Erythroblast (primary cell): ENCODE measurements at regions not wholly inside any gene's neighbourhood (a gene's known extent, or its start where the extent isn't known, plus 50 kb on each side); places are given as distances from the start of the nearest gene placed in this dataset.

Experiments used
- GATA1 ChIP-seq: IDR thresholded peaks from 2 replicates; pipeline ENCODE4 v1.6.1; 2011; ENCODE audit warnings: low read depth, mild to moderate bottlenecking, control low read depth, low read length, moderate library complexity
- POLR2A ChIP-seq: IDR thresholded peaks from 2 replicates; pipeline ENCODE4 v1.6.1; 2011; ENCODE audit warnings: mild to moderate bottlenecking, low read length

GRCh38 chr18:56516789-56517188 is 121.6 kb downstream of the TXNL1 start:
- no peak for TF ChIP-seq POLR2A
- TF ChIP-seq GATA1, result no peak
